Peyer's patch (tissue), 4 donors: ENCODE measurements at regions not wholly inside any gene's neighbourhood (a gene's known extent, or its start where the extent isn't known, plus 50 kb on each side); places are given as distances from the start of the nearest gene placed in this dataset.

Experiments
- CTCF ChIP-seq, 6 experiments: fragments of 450-650 bp in 4 of 6; fragments of 200-600 bp in 2 of 6; sonication (generic) in 1 of 6; IDR thresholded peaks; one replicate each; pipeline ENCODE4 v1.5.1; 2017 to 2019; ENCODE audit warnings: antibody characterized with exemption in 6 of 6, mild to moderate bottlenecking in 3 of 6, moderate library complexity in 1 of 6
- POLR2A ChIP-seq, 2 donors: fragments of 450-650 bp; IDR thresholded peaks; one replicate each; pipeline ENCODE4 v1.5.1; 2017; ENCODE audit warnings: antibody characterized with exemption in 2 of 2, mild to moderate bottlenecking in 2 of 2, moderate library complexity in 2 of 2

DNA sequence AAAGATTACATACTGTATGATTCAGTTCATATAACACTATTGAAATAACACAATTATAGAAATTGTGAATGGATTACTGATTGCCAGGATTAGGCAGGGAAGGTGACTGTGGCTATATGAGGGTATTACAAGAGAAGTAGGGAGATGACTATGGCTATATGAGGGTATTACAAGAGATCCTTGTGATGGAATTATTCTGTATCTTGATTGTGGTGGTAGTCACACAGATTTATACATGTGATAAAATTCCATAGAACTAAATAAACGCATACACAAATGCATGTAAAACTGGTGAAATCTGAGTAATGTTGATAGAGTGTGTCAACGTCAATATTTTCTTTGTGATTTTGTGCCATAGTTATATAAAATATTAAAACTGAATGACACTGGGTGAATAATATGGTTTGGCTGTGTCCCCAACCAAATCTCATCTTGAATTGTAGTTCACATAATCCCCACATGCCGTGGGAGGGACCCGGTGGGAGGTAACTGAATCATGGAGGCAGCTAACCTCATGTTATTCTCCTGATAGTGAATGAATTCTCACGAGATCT, 615.6 kb upstream of the PKN2 start:
- TF ChIP-seq CTCF (IDR thresholded peaks at IDR 0.05) (no peak), POLR2A (IDR thresholded peaks at IDR 0.05) (no peak)
